HCT116 (cell line): ENCODE measurements at regions not wholly inside any gene's neighbourhood (a gene's known extent, or its start where the extent isn't known, plus 50 kb on each side); places are given as distances from the start of the nearest gene placed in this dataset.
"Not testable (repeated sequence)": the region's sequence is repeated elsewhere in the genome, so short reads cannot be mapped to it uniquely, and the experiment has no call there.

ENCODE experiments used
- RAD21 ChIP-seq: IDR thresholded peaks from 2 replicates; pipeline ENCODE4 v1.6.1; 2012; ENCODE audit warnings: low read depth, mild to moderate bottlenecking
- TF ChIP-seq, protein P1 (sequence below), 3 experiments: fragments of 200-600 bp in 1 of 3; sonication (generic) in 1 of 3; IDR thresholded peaks in 2 of 3; conservative IDR thresholded peaks in 1 of 3; 2 replicates each; pipeline ENCODE4 v1.5.1; 2012 to 2017; ENCODE audit warnings: low read depth in 2 of 3, low read length in 2 of 3, antibody characterized with exemption in 1 of 3, borderline replicate concordance in 1 of 3, control low read depth in 1 of 3, mild to moderate bottlenecking in 1 of 3, mixed read lengths in 1 of 3, mixed run types in 1 of 3, moderate library complexity in 1 of 3; ENCODE audit not compliant: insufficient read depth in 1 of 3

GRCh38 chr1:25171013-25171412 is 61.3 kb downstream of the SYF2 start:
- not testable (repeated sequence) for TF ChIP-seq RAD21
- TF ChIP-seq, protein P1, sequence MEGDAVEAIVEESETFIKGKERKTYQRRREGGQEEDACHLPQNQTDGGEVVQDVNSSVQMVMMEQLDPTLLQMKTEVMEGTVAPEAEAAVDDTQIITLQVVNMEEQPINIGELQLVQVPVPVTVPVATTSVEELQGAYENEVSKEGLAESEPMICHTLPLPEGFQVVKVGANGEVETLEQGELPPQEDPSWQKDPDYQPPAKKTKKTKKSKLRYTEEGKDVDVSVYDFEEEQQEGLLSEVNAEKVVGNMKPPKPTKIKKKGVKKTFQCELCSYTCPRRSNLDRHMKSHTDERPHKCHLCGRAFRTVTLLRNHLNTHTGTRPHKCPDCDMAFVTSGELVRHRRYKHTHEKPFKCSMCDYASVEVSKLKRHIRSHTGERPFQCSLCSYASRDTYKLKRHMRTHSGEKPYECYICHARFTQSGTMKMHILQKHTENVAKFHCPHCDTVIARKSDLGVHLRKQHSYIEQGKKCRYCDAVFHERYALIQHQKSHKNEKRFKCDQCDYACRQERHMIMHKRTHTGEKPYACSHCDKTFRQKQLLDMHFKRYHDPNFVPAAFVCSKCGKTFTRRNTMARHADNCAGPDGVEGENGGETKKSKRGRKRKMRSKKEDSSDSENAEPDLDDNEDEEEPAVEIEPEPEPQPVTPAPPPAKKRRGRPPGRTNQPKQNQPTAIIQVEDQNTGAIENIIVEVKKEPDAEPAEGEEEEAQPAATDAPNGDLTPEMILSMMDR (IDR thresholded peaks at IDR 0.05 in 2 of 3, conservative IDR thresholded peaks at IDR 0.05 in 1 of 3; ENCODE audit: borderline replicate concordance in 1 of 3, insufficient read depth in 1 of 3, low read depth in 2 of 3, low read length in 2 of 3): not testable (repeated sequence)
